HEK293 (cell line): ENCODE measurements at regions not wholly inside any gene's neighbourhood (a gene's known extent, or its start where the extent isn't known, plus 50 kb on each side); places are given as distances from the start of the nearest gene placed in this dataset.

Experiments
- CTCF ChIA-PET: fragments of 350-600 bp; formaldehyde crosslinking; extraction: SDS; loops from one replicate; lab custom pipeline; 2021; ENCODE audit warnings: antibody characterized with exemption; lab: Yijun Ruan, JAX
- POLR2A ChIA-PET: fragments of 300-600 bp; formaldehyde crosslinking; extraction: SDS; loops from one replicate; lab custom pipeline; 2020; ENCODE audit warnings: antibody characterized with exemption, inconsistent platforms; lab: Yijun Ruan, JAX
- H3K27ac ChIP-seq: fragments of 200-500 bp; sonication (Bioruptor generic); 2 replicates; pipeline ENCODE4 v1.5.1; 2014; ENCODE audit warnings: low read depth, low read length, control low read depth, inconsistent platforms; ENCODE audit errors: extremely low read depth
- H3K36me3 ChIP-seq, 2 experiments: fragments of 200-500 bp in 1 of 2; sonication (Bioruptor generic) in 1 of 2; 1 replicate in 1 of 2; 2 replicates in 1 of 2; pipeline ENCODE4 v1.5.1; 2014 to 2017; ENCODE audit warnings: inconsistent platforms in 2 of 2, low read length in 2 of 2; ENCODE audit not compliant: control insufficient read depth in 2 of 2, insufficient read depth in 1 of 2
- H3K4me1 ChIP-seq: fragments of 200-500 bp; sonication (Bioruptor generic); 2 replicates; pipeline ENCODE4 v1.5.1; 2014; ENCODE audit warnings: mild to moderate bottlenecking, low read length, inconsistent platforms; ENCODE audit not compliant: control insufficient read depth, insufficient read depth
- H3K4me3 ChIP-seq: 2 replicates; pipeline ENCODE4 v1.5.1; 2011; ENCODE audit warnings: low read depth, mild to moderate bottlenecking, control low read depth, low read length, moderate library complexity
- H3K9me3 ChIP-seq: fragments of 200-500 bp; sonication (Bioruptor generic); 2 replicates; pipeline ENCODE4 v1.5.1; 2014; ENCODE audit warnings: low read depth, low read length, inconsistent platforms; ENCODE audit not compliant: control insufficient read depth, insufficient read depth
- BCL11B ChIP-seq: fragments of 450-650 bp; formaldehyde crosslinking; IDR thresholded peaks from 2 replicates; pipeline ENCODE4 v1.5.1; 2016; ENCODE audit warnings: low read depth, missing biosample characterization, missing genetic modification characterization
- FEZF1 ChIP-seq: fragments of 450-650 bp; formaldehyde crosslinking; IDR thresholded peaks from 2 replicates; pipeline ENCODE4 v1.5.1; 2016; ENCODE audit warnings: missing biosample characterization, missing genetic modification characterization
- KLF10 ChIP-seq: fragments of 450-650 bp; IDR thresholded peaks from 2 replicates; pipeline ENCODE4 v1.5.1; 2018; ENCODE audit warnings: missing biosample characterization, mild to moderate bottlenecking, missing genetic modification characterization
- KLF16 ChIP-seq: fragments of 450-650 bp; formaldehyde crosslinking; IDR thresholded peaks from 2 replicates; pipeline ENCODE4 v1.5.1; 2017; ENCODE audit warnings: missing biosample characterization, missing genetic modification characterization
- SP3 ChIP-seq: fragments of 450-650 bp; formaldehyde crosslinking; IDR thresholded peaks from 2 replicates; pipeline ENCODE4 v1.5.1; 2016; ENCODE audit warnings: missing biosample characterization, missing genetic modification characterization
- ZNF133 ChIP-seq: fragments of 450-650 bp; formaldehyde crosslinking; IDR thresholded peaks from 2 replicates; pipeline ENCODE4 v1.5.1; 2016; ENCODE audit warnings: missing biosample characterization, missing genetic modification characterization
- ZNF202 ChIP-seq: fragments of 450-650 bp; formaldehyde crosslinking; IDR thresholded peaks from 2 replicates; pipeline ENCODE4 v1.5.1; 2016; ENCODE audit warnings: missing biosample characterization, missing genetic modification characterization, borderline replicate concordance
- ZNF302 ChIP-seq: fragments of 450-650 bp; formaldehyde crosslinking; IDR thresholded peaks from 2 replicates; pipeline ENCODE4 v1.5.1; 2016; ENCODE audit warnings: missing biosample characterization, missing genetic modification characterization, low read depth
- ZNF354C ChIP-seq: fragments of 450-650 bp; formaldehyde crosslinking; IDR thresholded peaks from 2 replicates; pipeline ENCODE4 v1.5.1; 2016; ENCODE audit warnings: missing biosample characterization, missing genetic modification characterization, low read depth, borderline replicate concordance
- ZNF629 ChIP-seq: fragments of 450-650 bp; formaldehyde crosslinking; IDR thresholded peaks from 2 replicates; pipeline ENCODE4 v1.5.1; 2017; ENCODE audit warnings: missing biosample characterization, missing genetic modification characterization
- ZNF707 ChIP-seq: fragments of 450-650 bp; formaldehyde crosslinking; IDR thresholded peaks from 2 replicates; pipeline ENCODE4 v1.5.1; 2016; ENCODE audit warnings: missing biosample characterization, missing genetic modification characterization
- ZNF76 ChIP-seq: fragments of 450-650 bp; formaldehyde crosslinking; IDR thresholded peaks from 2 replicates; pipeline ENCODE4; 2016; ENCODE audit warnings: low read depth, missing biosample characterization, missing genetic modification characterization, borderline replicate concordance
- ZNF768 ChIP-seq: fragments of 450-650 bp; formaldehyde crosslinking; IDR thresholded peaks from 2 replicates; pipeline ENCODE4 v1.5.1; 2018; ENCODE audit warnings: missing biosample characterization, mild to moderate bottlenecking, missing genetic modification characterization
- ZNF776 ChIP-seq: fragments of 450-650 bp; formaldehyde crosslinking; IDR thresholded peaks from 2 replicates; pipeline ENCODE4 v1.5.0; 2017; ENCODE audit warnings: missing biosample characterization, missing genetic modification characterization, borderline replicate concordance
- ZNF792 ChIP-seq: fragments of 450-650 bp; formaldehyde crosslinking; IDR thresholded peaks from 2 replicates; pipeline ENCODE4 v1.5.1; 2016; ENCODE audit warnings: missing biosample characterization, missing genetic modification characterization
- ZSCAN16 ChIP-seq: fragments of 450-650 bp; formaldehyde crosslinking; IDR thresholded peaks from 2 replicates; pipeline ENCODE4 v1.5.1; 2016; ENCODE audit warnings: missing biosample characterization, missing genetic modification characterization
- TF ChIP-seq, protein P1 (sequence below): fragments of 450-650 bp; formaldehyde crosslinking; IDR thresholded peaks from 2 replicates; pipeline ENCODE4 v1.5.1; 2016; ENCODE audit warnings: missing biosample characterization, missing genetic modification characterization
- TF ChIP-seq, protein P2 (sequence below): fragments of 450-650 bp; formaldehyde crosslinking; IDR thresholded peaks from 2 replicates; pipeline ENCODE4 v1.5.1; 2016; ENCODE audit warnings: missing biosample characterization, missing genetic modification characterization, borderline replicate concordance
- TF ChIP-seq, protein P3 (sequence below): fragments of 450-650 bp; formaldehyde crosslinking; IDR thresholded peaks from 2 replicates; pipeline ENCODE4 v1.5.1; 2016; ENCODE audit warnings: missing biosample characterization, missing genetic modification characterization
- TF ChIP-seq, protein P4 (sequence below): fragments of 450-650 bp; formaldehyde crosslinking; IDR thresholded peaks from 2 replicates; pipeline ENCODE4 v1.5.1; 2016; ENCODE audit warnings: missing biosample characterization, missing genetic modification characterization
- TF ChIP-seq, protein P5 (sequence below): fragments of 450-650 bp; formaldehyde crosslinking; IDR thresholded peaks from 2 replicates; pipeline ENCODE4 v1.5.1; 2016; ENCODE audit warnings: missing biosample characterization, missing genetic modification characterization
- TF ChIP-seq, protein P6 (sequence below): fragments of 450-650 bp; IDR thresholded peaks from 2 replicates; pipeline ENCODE4 v1.5.1; 2018; ENCODE audit warnings: missing biosample characterization, missing genetic modification characterization
- TF ChIP-seq, protein P7 (sequence below): fragments of 450-650 bp; formaldehyde crosslinking; IDR thresholded peaks from 2 replicates; pipeline ENCODE4 v1.5.1; 2016; ENCODE audit warnings: missing biosample characterization, missing genetic modification characterization

DNA sequence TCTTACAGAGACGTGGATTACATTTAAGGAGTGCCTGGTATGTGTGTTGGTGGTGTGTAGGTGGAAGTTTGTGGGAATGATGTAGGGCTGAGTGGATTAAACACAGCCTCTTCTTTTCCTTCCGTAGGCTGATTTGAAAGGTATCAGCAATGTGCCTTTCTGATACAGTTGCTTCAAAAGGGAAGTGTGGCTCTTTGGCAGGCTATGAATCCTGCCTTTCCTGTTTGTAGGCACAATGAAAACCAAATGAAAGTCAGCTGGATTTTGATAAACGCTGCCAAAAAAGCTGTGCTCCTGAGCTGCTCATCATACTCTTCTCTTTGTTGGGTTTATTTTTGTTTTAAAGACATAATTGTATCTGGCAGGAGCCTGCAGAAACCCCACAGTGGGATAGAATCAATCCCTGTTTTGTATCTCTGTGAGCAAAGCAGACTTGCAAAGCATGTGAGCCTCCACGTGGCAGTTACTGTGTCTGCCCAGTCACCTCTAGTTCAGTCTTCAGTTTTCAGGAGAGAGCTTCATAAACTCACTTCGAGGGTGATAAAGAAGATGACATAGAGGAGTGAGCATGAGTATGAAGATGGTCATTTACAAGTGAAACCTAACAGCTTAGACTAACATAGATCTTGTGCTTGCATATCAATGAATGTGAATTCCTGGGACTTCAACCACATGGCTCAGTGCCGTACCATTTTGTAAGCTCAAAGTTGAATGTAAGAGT, 655.7 kb upstream of the KIRREL3 start:
- no peak overlapping the region for H3K27ac ChIP-seq
- no peaks in the 10 kb centered on the region for H3K36me3 ChIP-seq
- CTCF ChIA-PET = no interaction called here
- POLR2A ChIA-PET = no interaction called here
- H3K4me1 ChIP-seq = no peaks in the 10 kb centered on the region
- H3K9me3 ChIP-seq = no peaks in the 10 kb centered on the region
- TF ChIP-seq SP3 = no peak
- TF ChIP-seq, protein P1, sequence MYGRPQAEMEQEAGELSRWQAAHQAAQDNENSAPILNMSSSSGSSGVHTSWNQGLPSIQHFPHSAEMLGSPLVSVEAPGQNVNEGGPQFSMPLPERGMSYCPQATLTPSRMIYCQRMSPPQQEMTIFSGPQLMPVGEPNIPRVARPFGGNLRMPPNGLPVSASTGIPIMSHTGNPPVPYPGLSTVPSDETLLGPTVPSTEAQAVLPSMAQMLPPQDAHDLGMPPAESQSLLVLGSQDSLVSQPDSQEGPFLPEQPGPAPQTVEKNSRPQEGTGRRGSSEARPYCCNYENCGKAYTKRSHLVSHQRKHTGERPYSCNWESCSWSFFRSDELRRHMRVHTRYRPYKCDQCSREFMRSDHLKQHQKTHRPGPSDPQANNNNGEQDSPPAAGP (tag by site-specific recombination) = no peak
- no peak for TF ChIP-seq ZNF792
- TF ChIP-seq ZNF302 = no peak
- no peak for TF ChIP-seq FEZF1 (tag by site-specific recombination)
- no peak overlapping the region for H3K4me3 ChIP-seq

DNA sequence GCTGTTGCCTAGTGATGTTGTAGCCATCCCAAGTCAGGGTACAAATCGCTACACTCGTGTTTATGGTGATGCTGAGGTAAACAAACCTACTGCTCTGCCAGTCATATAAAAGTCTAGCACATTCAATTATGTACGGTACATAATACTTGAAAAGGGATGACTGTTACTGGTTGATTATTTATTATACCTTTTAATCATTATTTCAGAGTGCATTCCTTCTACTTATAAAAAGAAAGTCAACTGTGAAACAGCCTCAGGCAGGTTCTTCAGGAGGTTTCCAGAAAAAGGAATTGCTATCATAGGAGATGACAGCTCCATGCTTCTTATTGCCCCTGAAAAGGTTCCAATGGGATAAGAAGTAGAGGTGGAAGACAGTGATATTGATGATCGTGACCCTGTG, 652.5 kb upstream of the KIRREL3 start:
- TF ChIP-seq KLF10 (tag by site-specific recombination) (no peak), KLF16 (no peak), ZNF133 (no peak), ZNF354C (tag by site-specific recombination) (no peak), ZNF792 (no peak), ZNF202 (tag by site-specific recombination) (no peak), ZNF76 (no peak), ZNF776 (tag by site-specific recombination) (no peak)
- TF ChIP-seq, protein P2, sequence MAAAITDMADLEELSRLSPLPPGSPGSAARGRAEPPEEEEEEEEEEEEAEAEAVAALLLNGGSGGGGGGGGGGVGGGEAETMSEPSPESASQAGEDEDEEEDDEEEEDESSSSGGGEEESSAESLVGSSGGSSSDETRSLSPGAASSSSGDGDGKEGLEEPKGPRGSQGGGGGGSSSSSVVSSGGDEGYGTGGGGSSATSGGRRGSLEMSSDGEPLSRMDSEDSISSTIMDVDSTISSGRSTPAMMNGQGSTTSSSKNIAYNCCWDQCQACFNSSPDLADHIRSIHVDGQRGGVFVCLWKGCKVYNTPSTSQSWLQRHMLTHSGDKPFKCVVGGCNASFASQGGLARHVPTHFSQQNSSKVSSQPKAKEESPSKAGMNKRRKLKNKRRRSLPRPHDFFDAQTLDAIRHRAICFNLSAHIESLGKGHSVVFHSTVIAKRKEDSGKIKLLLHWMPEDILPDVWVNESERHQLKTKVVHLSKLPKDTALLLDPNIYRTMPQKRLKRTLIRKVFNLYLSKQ (tag by site-specific recombination) = no peak
- TF ChIP-seq, protein P3, sequence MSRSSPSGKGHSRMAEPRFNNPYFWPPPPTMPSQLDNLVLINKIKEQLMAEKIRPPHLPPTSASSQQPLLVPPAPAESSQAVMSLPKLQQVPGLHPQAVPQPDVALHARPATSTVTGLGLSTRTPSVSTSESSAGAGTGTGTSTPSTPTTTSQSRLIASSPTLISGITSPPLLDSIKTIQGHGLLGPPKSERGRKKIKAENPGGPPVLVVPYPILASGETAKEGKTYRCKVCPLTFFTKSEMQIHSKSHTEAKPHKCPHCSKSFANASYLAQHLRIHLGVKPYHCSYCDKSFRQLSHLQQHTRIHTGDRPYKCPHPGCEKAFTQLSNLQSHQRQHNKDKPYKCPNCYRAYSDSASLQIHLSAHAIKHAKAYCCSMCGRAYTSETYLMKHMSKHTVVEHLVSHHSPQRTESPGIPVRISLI (tag by site-specific recombination) = no peak
- ChIA-PET POLR2A (no interaction called here), CTCF (no interaction called here)
- H3K27ac ChIP-seq = no peak overlapping the region
- H3K36me3 ChIP-seq = no peaks in the 10 kb centered on the region
- H3K4me3 ChIP-seq = no peak overlapping the region
- H3K4me1 ChIP-seq = no peaks in the 10 kb centered on the region
- H3K9me3 ChIP-seq = no peaks in the 10 kb centered on the region

DNA sequence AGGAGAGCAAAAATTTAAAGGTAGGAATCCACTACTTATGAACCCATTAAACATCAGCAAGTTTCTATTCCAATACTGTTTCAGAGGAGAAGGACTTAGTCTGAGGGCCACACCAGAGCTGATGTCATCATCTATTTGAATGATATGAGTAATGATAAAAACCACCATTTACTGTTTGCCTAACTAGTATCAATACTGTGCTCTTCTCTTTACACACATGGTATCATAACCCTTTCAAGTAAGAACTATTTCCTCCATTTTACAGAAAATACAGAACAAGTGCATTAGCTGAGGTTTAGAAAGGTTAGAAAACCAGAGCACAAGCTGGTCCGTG, 651.3 kb upstream of the KIRREL3 start:
- ChIA-PET POLR2A (no interaction called here), CTCF (no interaction called here)
- no peak overlapping the region for H3K27ac ChIP-seq
- H3K4me1 ChIP-seq = no peaks in the 10 kb centered on the region
- H3K9me3 ChIP-seq = no peaks in the 10 kb centered on the region
- no peak overlapping the region for H3K4me3 ChIP-seq
- H3K36me3 ChIP-seq = no peaks in the 10 kb centered on the region
- TF ChIP-seq ZNF768 (tag by site-specific recombination) = no peak
- TF ChIP-seq ZNF629 = no peak
- TF ChIP-seq ZNF707 = no peak
- TF ChIP-seq, protein P4, sequence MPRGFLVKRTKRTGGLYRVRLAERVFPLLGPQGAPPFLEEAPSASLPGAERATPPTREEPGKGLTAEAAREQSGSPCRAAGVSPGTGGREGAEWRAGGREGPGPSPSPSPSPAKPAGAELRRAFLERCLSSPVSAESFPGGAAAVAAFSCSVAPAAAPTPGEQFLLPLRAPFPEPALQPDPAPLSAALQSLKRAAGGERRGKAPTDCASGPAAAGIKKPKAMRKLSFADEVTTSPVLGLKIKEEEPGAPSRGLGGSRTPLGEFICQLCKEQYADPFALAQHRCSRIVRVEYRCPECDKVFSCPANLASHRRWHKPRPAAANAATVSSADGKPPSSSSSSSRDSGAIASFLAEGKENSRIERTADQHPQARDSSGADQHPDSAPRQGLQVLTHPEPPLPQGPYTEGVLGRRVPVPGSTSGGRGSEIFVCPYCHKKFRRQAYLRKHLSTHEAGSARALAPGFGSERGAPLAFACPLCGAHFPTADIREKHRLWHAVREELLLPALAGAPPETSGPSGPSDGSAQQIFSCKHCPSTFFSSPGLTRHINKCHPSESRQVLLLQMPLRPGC (tag by site-specific recombination) = no peak
- TF ChIP-seq BCL11B (tag by site-specific recombination) = no peak
- TF ChIP-seq, protein P5, sequence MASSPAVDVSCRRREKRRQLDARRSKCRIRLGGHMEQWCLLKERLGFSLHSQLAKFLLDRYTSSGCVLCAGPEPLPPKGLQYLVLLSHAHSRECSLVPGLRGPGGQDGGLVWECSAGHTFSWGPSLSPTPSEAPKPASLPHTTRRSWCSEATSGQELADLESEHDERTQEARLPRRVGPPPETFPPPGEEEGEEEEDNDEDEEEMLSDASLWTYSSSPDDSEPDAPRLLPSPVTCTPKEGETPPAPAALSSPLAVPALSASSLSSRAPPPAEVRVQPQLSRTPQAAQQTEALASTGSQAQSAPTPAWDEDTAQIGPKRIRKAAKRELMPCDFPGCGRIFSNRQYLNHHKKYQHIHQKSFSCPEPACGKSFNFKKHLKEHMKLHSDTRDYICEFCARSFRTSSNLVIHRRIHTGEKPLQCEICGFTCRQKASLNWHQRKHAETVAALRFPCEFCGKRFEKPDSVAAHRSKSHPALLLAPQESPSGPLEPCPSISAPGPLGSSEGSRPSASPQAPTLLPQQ (tag by site-specific recombination) = no peak
- TF ChIP-seq, protein P6, sequence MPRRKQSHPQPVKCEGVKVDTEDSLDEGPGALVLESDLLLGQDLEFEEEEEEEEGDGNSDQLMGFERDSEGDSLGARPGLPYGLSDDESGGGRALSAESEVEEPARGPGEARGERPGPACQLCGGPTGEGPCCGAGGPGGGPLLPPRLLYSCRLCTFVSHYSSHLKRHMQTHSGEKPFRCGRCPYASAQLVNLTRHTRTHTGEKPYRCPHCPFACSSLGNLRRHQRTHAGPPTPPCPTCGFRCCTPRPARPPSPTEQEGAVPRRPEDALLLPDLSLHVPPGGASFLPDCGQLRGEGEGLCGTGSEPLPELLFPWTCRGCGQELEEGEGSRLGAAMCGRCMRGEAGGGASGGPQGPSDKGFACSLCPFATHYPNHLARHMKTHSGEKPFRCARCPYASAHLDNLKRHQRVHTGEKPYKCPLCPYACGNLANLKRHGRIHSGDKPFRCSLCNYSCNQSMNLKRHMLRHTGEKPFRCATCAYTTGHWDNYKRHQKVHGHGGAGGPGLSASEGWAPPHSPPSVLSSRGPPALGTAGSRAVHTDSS = no peak
- TF ChIP-seq ZNF202 (tag by site-specific recombination) = no peak
- TF ChIP-seq, protein P7, sequence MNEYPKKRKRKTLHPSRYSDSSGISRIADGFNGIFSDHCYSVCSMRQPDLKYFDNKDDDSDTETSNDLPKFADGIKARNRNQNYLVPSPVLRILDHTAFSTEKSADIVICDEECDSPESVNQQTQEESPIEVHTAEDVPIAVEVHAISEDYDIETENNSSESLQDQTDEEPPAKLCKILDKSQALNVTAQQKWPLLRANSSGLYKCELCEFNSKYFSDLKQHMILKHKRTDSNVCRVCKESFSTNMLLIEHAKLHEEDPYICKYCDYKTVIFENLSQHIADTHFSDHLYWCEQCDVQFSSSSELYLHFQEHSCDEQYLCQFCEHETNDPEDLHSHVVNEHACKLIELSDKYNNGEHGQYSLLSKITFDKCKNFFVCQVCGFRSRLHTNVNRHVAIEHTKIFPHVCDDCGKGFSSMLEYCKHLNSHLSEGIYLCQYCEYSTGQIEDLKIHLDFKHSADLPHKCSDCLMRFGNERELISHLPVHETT = no peak
- TF ChIP-seq ZSCAN16 (tag by site-specific recombination) = no peak
